HEK293 (cell line): ENCODE measurements at regions not wholly inside any gene's neighbourhood (a gene's known extent, or its start where the extent isn't known, plus 50 kb on each side); places are given as distances from the start of the nearest gene placed in this dataset.

ENCODE experiments used
- CTCF ChIA-PET: fragments of 350-600 bp; formaldehyde crosslinking; extraction: SDS; loops from one replicate; lab custom pipeline; 2021; ENCODE audit warnings: antibody characterized with exemption; lab: Yijun Ruan, JAX
- POLR2A ChIA-PET: fragments of 300-600 bp; formaldehyde crosslinking; extraction: SDS; loops from one replicate; lab custom pipeline; 2020; ENCODE audit warnings: antibody characterized with exemption, inconsistent platforms; lab: Yijun Ruan, JAX
- H3K27ac ChIP-seq: fragments of 200-500 bp; sonication (Bioruptor generic); 2 replicates; pipeline ENCODE4 v1.5.1; 2014; ENCODE audit warnings: low read depth, low read length, control low read depth, inconsistent platforms; ENCODE audit errors: extremely low read depth
- H3K36me3 ChIP-seq, 2 experiments: fragments of 200-500 bp in 1 of 2; sonication (Bioruptor generic) in 1 of 2; 1 replicate in 1 of 2; 2 replicates in 1 of 2; pipeline ENCODE4 v1.5.1; 2014 to 2017; ENCODE audit warnings: inconsistent platforms in 2 of 2, low read length in 2 of 2; ENCODE audit not compliant: control insufficient read depth in 2 of 2, insufficient read depth in 1 of 2
- H3K4me1 ChIP-seq: fragments of 200-500 bp; sonication (Bioruptor generic); 2 replicates; pipeline ENCODE4 v1.5.1; 2014; ENCODE audit warnings: mild to moderate bottlenecking, low read length, inconsistent platforms; ENCODE audit not compliant: control insufficient read depth, insufficient read depth
- H3K4me3 ChIP-seq: 2 replicates; pipeline ENCODE4 v1.5.1; 2011; ENCODE audit warnings: low read depth, mild to moderate bottlenecking, control low read depth, low read length, moderate library complexity
- H3K9me3 ChIP-seq: fragments of 200-500 bp; sonication (Bioruptor generic); 2 replicates; pipeline ENCODE4 v1.5.1; 2014; ENCODE audit warnings: low read depth, low read length, inconsistent platforms; ENCODE audit not compliant: control insufficient read depth, insufficient read depth
- ATF2 ChIP-seq: fragments of 450-650 bp; formaldehyde crosslinking; IDR thresholded peaks from 2 replicates; pipeline ENCODE4 v1.5.1; 2016; ENCODE audit warnings: missing biosample characterization, missing genetic modification characterization, low read depth
- BCL11A ChIP-seq: fragments of 450-650 bp; formaldehyde crosslinking; IDR thresholded peaks from 2 replicates; pipeline ENCODE4 v1.5.1; 2016; ENCODE audit warnings: low read depth, missing biosample characterization, missing genetic modification characterization
- GLI2 ChIP-seq: fragments of 450-650 bp; formaldehyde crosslinking; IDR thresholded peaks from 2 replicates; pipeline ENCODE4; 2017; ENCODE audit warnings: missing biosample characterization, missing genetic modification characterization, low read depth, borderline replicate concordance
- HIC1 ChIP-seq: fragments of 450-650 bp; formaldehyde crosslinking; IDR thresholded peaks from 2 replicates; pipeline ENCODE4 v1.5.1; 2016; ENCODE audit warnings: missing biosample characterization, missing genetic modification characterization
- REST ChIP-seq: fragments of 450-650 bp; formaldehyde crosslinking; IDR thresholded peaks from 2 replicates; pipeline ENCODE4 v1.5.1; 2016; ENCODE audit warnings: missing biosample characterization, missing genetic modification characterization
- SALL2 ChIP-seq: fragments of 450-650 bp; formaldehyde crosslinking; IDR thresholded peaks from 2 replicates; pipeline ENCODE4 v1.5.0; 2017; ENCODE audit warnings: missing biosample characterization, mild to moderate bottlenecking, missing genetic modification characterization, borderline replicate concordance
- ZBTB10 ChIP-seq: fragments of 450-650 bp; formaldehyde crosslinking; IDR thresholded peaks from 2 replicates; pipeline ENCODE4 v1.5.1; 2016; ENCODE audit warnings: missing biosample characterization, missing genetic modification characterization
- ZBTB20 ChIP-seq: fragments of 450-650 bp; formaldehyde crosslinking; IDR thresholded peaks from 2 replicates; pipeline ENCODE4 v1.5.1; 2016; ENCODE audit warnings: missing biosample characterization, missing genetic modification characterization
- ZBTB7A ChIP-seq: fragments of 450-650 bp; formaldehyde crosslinking; IDR thresholded peaks from 2 replicates; pipeline ENCODE4 v1.5.1; 2016; ENCODE audit warnings: low read depth, missing biosample characterization, missing genetic modification characterization
- ZEB2 ChIP-seq: fragments of 450-650 bp; formaldehyde crosslinking; IDR thresholded peaks from 2 replicates; pipeline ENCODE4 v1.5.1; 2016; ENCODE audit warnings: missing biosample characterization, missing genetic modification characterization
- ZFHX2 ChIP-seq: fragments of 450-650 bp; formaldehyde crosslinking; conservative IDR thresholded peaks from 2 replicates; pipeline ENCODE4 v1.5.1; 2016; ENCODE audit warnings: missing biosample characterization, missing genetic modification characterization
- ZNF10 ChIP-seq: fragments of 450-650 bp; formaldehyde crosslinking; IDR thresholded peaks from 2 replicates; pipeline ENCODE4 v1.5.1; 2017; ENCODE audit warnings: missing biosample characterization, missing genetic modification characterization
- ZNF157 ChIP-seq: fragments of 450-650 bp; formaldehyde crosslinking; IDR thresholded peaks from 2 replicates; pipeline ENCODE4 v1.5.1; 2016; ENCODE audit warnings: missing biosample characterization, missing genetic modification characterization
- ZNF19 ChIP-seq: fragments of 450-650 bp; formaldehyde crosslinking; IDR thresholded peaks from 2 replicates; pipeline ENCODE4; 2016; ENCODE audit warnings: missing biosample characterization, missing genetic modification characterization, low read depth
- ZNF544 ChIP-seq: fragments of 450-650 bp; formaldehyde crosslinking; IDR thresholded peaks from 2 replicates; pipeline ENCODE4 v1.5.0; 2017; ENCODE audit warnings: missing biosample characterization, missing genetic modification characterization
- ZNF560 ChIP-seq: fragments of 450-650 bp; formaldehyde crosslinking; IDR thresholded peaks from 2 replicates; pipeline ENCODE4 v1.5.1; 2017; ENCODE audit warnings: missing biosample characterization, missing genetic modification characterization, borderline replicate concordance
- ZNF747 ChIP-seq: fragments of 450-650 bp; formaldehyde crosslinking; IDR thresholded peaks from 2 replicates; pipeline ENCODE4 v1.5.1; 2016; ENCODE audit warnings: missing biosample characterization, missing genetic modification characterization
- ZSCAN30 ChIP-seq: fragments of 450-650 bp; IDR thresholded peaks from 2 replicates; pipeline ENCODE4 v1.5.1; 2018; ENCODE audit warnings: missing biosample characterization, mild to moderate bottlenecking, missing genetic modification characterization, moderate library complexity
- ZSCAN4 ChIP-seq: fragments of 450-650 bp; formaldehyde crosslinking; IDR thresholded peaks from 2 replicates; pipeline ENCODE4 v1.5.1; 2017; ENCODE audit warnings: missing biosample characterization, missing genetic modification characterization

GRCh38 chr3:110504401-110504800, 567.2 kb upstream of the NECTIN3 start (continued):
- TF ChIP-seq ZNF560 (tag by site-specific recombination) (no peak), ATF2 (no peak), ZNF19 (no peak)

GRCh38 chr3:110504901-110505300, 566.7 kb upstream of the NECTIN3 start:
- no peak overlapping the region for H3K27ac ChIP-seq
- no peak overlapping the region for H3K4me3 ChIP-seq
- H3K9me3 ChIP-seq, result no peaks in the 10 kb centered on the region
- H3K36me3 ChIP-seq, result no peaks in the 10 kb centered on the region
- CTCF ChIA-PET, result no interaction called here
- TF ChIP-seq ZBTB20 (tag by site-specific recombination) (no peak), ZSCAN30 (no peak), REST (tag by site-specific recombination) (no peak), HIC1 (tag by site-specific recombination) (no peak), ZBTB10 (tag by site-specific recombination) (no peak), ZSCAN4 (tag by site-specific recombination) (no peak), ZNF544 (tag by site-specific recombination) (no peak), ZEB2 (no peak), ZNF747 (no peak), ZNF10 (tag by site-specific recombination) (no peak), BCL11A (no peak), ZNF157 (no peak), SALL2 (tag by site-specific recombination) (no peak), ZFHX2 (tag by site-specific recombination) (no peak), ZBTB7A (tag by site-specific recombination) (no peak), GLI2 (tag by site-specific recombination) (no peak)
- TF ChIP-seq, all 188 proteins: peak for 0
- H3K4me1 ChIP-seq, result no peaks in the 10 kb centered on the region
- POLR2A ChIA-PET, result no interaction called here
